IPS DF 4.7 (cell line): ENCODE measurements at regions not wholly inside any gene's neighbourhood (a gene's known extent, or its start where the extent isn't known, plus 50 kb on each side); places are given as distances from the start of the nearest gene placed in this dataset.

Experiments used
- DNase-seq: peaks from one replicate; pipeline ENCODE4 v3.0.0-alpha.2; 2013; ENCODE audit warnings: low spot score; ENCODE audit errors: extremely low read depth

GRCh38 chr4:62717154-62717553 lies 1517.0 kb downstream of the ADGRL3 start:
- DNase-seq, result no peak

DNA sequence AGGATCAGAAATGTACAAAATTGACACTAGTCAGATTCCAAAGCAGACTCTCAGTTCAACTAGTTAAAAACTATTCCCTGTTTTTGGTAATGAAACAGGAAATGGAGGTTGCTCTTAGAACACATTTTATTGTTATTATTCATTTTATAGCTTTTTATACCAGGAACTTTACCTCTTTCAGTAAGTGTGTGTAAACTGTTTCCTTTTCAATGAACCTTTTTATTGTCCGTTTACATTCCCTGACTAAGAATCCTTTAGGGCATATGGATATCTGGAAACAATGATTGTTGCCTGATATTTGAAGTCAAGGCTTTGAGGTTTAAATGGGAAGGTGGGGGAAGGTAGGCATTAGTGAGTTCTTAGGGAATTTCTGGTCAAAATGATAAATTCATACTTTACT lies 1511.4 kb downstream of the ADGRL3 start:
- no peak for DNase-seq

DNA sequence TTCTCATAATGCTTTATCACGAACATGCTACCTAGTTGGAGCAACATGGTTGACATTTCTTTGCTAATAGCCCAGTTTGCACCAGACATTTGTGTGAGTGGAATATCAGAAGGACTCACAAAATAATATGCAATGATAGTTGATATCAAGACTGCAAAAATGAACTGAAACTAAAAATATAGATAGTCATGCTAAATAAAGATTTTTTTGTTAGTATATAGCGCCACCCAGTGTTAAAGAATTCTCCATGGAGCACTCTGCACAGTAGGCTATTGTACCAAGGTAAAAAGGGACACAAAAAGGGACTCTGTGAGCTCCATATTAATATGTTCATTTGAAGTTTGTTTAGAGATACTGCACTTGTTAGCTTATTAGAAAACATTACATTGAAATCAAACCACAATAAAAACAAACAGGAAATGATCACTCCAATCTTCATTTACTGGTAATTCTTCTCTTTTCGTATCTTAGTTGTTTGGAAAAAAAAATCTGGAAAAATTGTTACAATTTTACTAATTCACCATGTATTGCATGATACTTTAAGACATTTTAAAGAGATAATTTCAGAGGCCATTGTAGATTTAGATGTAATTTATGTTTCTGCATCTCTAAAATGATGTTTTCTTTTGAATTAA lies 1509.6 kb downstream of the ADGRL3 start:
- DNase-seq, result no peak

DNA sequence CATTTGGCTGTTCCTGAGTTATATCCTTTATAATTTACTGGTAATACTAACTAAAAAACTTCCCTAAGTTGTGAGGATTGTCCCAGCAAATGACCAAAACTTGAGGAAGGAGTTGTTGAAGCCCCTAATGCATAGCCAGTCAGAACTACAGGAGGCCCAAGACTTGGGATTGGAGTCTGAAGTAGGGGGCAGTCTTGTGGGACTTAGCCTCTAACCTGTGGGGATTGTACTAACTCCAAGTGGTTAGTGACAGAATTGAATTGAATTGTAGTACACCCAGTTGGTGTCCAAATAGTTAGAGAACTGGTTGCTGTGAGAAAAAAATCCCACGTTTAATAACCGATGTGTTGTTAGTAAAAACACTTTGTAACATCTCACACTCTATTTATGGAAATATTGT lies 1506.3 kb downstream of the ADGRL3 start:
- DNase-seq, result no peak

DNA sequence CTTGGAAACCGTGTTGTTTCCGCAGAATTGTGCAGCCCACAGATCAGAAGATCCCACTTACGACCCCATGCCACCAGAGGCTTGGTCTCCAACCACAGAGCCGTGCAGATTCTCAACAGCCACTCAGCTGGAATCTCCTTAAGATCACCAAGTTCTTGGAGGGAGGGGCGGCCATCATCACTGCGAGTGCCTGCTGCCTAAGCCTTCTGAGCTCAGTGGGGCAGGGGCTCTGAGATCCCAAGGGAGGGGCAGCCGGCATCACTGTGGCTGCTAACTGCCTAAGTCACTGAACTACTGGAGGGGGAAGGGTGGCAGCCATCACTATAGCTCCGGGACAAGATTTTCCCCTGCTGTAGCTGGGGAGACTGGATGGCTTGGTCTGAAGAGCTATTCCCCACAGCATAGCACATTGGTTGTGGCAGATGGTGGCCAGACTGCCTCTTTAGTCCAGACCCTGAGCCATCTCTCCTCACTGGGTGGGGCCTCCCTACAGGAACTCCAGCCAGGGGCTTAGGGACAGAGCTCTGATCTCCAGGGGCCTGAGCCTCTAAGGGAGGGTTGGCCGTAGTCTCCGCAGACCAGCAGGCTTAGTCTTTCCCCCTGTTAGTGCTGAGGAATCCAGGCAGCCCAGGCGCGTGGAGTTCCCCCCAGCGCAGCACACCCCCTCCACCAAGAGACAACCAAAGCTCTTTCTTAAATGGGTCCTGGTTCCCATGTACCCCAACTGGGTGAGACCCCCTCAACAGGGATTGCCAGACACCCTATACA lies 1483.9 kb downstream of the ADGRL3 start:
- no peak for DNase-seq

- DNase-seq, result no peak
These were observed 1476.8 kb downstream of the ADGRL3 start for GRCh38 chr4:62676962-62677361.

- no peak for DNase-seq
These were observed 1470.4 kb downstream of the ADGRL3 start for GRCh38 chr4:62670514-62670913.

- DNase-seq, result no peak
These were observed 1461.7 kb downstream of the ADGRL3 start for GRCh38 chr4:62661821-62662220.

DNA sequence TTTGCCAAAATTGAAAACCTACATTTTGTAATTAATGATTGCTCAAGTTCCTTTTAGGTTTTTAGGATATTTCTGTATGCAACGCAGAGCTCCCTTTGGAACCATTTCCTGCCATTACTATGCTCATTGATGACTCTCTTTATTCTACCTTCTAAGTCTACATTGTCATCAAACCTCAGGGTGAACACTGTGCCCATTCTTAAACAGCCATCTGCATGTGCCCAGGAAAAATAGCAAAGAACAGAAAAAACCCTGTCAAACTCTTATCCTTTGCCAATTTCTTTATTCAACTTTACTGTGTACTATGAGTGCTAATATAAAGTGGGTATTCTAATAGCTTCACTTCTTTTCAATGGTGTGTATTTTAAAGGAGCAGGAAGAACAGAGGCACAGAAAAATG lies 1455.9 kb downstream of the ADGRL3 start:
- DNase-seq, result no peak

DNA sequence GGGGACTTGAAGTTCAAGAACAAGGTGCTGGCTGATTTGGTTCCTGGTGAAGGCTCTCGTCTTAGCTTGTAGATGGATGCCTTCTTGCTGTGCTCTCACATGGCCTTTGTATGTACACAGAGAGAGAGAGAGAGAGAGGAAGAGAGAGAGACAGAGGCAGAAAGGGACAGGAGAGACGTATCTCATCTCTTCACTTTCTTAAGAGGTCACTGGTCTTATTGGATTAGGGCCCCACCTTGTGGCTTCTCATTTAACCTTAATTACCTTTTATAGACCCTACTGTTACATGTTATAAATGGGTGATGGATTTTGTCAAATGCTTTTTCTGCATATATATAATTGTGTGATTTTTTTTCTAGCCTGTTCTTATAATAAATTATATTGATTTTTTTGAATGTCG lies 1444.2 kb downstream of the ADGRL3 start:
- DNase-seq, result peak; percentile 14

- no peak for DNase-seq
These were observed 1440.2 kb downstream of the ADGRL3 start for GRCh38 chr4:62640296-62640695.

- DNase-seq, result no peak
These were observed 1427.5 kb downstream of the ADGRL3 start for GRCh38 chr4:62627671-62628070.

GRCh38 chr4:62627141-62627540 lies 1427.0 kb downstream of the ADGRL3 start:
- no peak for DNase-seq

DNA sequence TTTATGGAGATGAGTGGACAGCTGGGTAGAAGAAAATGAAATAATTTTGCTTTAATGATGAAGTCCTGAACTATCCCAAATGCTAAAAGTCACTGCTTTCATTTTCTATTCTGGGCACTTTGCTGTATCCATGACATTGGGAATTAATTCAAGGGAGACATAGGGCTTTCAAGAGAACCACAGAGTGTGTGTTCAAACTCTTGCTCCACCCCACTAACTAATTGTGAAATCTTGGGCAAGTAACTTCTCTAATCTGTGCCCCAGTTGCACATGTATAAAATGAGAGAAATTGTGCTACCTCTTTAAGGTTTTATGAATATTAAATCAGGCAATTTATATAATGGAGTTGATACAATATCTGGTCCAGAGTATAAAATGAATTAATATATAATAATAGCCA lies 1422.0 kb downstream of the ADGRL3 start:
- no peak for DNase-seq

GRCh38 chr4:62619971-62620370 lies 1419.8 kb downstream of the ADGRL3 start:
- DNase-seq, result no peak

DNA sequence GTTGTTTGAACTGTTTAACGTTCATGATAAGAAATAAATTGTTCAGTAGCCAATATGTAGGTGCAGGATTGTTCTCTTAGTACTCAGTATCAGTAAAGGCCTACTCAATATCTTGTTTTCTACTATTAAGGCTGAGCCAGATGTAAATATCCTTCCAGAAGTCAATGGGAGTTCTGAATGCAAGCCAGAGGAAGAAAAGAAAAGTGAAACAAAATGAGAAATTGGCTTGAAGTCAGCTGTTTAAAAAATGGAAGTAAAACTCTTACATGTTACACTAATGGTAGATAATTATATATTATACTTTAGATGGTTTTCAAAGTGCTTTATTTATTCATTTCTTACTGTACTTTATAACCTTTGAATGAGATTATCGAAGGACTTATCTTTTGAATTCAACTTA lies 1417.9 kb downstream of the ADGRL3 start:
- DNase-seq, result no peak

DNA sequence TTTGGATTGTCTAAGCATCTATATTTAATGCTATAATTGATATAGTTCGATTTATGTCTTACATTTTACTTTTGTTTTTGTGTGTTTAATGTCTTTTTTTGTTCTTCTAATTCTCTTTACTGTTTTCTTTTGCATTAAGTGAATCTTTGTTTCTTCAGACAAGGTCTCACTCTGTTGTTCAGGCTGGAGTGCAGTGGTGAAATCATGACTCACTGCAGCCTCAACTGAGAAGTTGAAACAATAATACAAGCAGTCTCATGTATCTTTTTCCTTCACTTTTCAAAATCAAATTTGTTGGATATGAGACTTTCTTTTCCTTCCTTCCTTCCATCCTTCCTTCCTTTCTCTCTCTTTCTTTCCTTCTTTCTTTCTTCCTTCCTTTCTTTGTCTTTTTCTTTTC lies 1401.6 kb downstream of the ADGRL3 start:
- no peak for DNase-seq

- peak; percentile 3 for DNase-seq
These were observed 1395.1 kb downstream of the ADGRL3 start for GRCh38 chr4:62595265-62595664.

GRCh38 chr4:62591756-62592155 lies 1391.6 kb downstream of the ADGRL3 start:
- no peak for DNase-seq

DNA sequence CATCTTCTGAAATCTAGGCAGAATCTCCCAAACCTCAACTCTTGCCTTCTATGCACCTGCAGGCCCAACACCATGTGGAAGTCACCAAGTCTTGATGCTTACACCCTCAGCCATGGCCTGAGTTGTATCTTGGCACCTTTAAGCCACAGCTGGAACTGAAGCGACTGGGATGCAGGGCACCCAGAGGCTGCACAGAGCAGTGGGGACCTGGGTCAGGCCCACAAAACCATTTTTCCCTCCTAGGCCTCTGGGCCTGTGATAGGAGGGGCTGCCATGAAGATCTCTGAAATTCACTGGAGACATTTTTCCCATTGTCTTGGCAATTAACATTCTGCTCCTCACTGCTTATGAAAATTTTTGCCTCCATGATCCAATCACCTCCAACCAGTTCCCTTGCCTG lies 1388.5 kb downstream of the ADGRL3 start:
- DNase-seq, result no peak

GRCh38 chr4:62571494-62571893 lies 1371.4 kb downstream of the ADGRL3 start:
- no peak for DNase-seq

GRCh38 chr4:62560858-62561257 lies 1360.7 kb downstream of the ADGRL3 start:
- DNase-seq, result no peak

DNA sequence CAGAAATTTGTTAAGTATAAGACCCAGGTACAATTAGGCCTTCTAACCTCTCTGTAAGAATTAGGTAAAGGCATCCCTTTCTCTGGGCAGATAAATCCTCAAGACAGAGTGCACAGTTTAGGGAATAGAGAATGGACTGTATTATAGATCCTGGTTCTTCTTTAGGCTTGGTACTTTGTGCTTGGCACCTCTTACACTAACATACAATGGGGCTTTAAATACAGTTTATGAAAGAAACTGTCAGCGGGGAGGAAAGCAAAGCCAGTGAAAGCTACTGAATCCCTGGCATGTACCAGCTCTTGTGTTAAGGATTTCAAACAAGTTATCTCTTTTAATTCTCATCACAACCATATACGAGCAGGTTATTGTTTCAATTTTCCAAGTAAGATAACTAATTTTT lies 1350.0 kb downstream of the ADGRL3 start:
- DNase-seq, result no peak
